ENCODE measurements at regions not wholly inside any gene's neighbourhood (a gene's known extent, or its start where the extent isn't known, plus 50 kb on each side); places are given as distances from the start of the nearest gene placed in this dataset.

GRCh38 chr3:118406562-118406961, 628.1 kb downstream of the IGSF11 start:
- TF ChIP-seq EZH2 (IDR thresholded peaks at IDR 0.05; ENCODE audit: insufficient read depth, poor library complexity, severe bottlenecking), result no peak
- no peak for TF ChIP-seq EZH2phosphoT487 (IDR thresholded peaks at IDR 0.05; ENCODE audit: insufficient read depth, low read depth)

Data from GM23248 (cell line).